HG03159 (cell line): ENCODE measurements at regions not wholly inside any gene's neighbourhood (a gene's known extent, or its start where the extent isn't known, plus 50 kb on each side); places are given as distances from the start of the nearest gene placed in this dataset.

Source experiments
- ATAC-seq: cut with Tn5 transposase; IDR thresholded peaks from one replicate; pipeline ENCODE4 v1.9.1; 2021; ENCODE audit warnings: mild to moderate bottlenecking, moderate library complexity; ENCODE audit not compliant: unreplicated experiment

DNA sequence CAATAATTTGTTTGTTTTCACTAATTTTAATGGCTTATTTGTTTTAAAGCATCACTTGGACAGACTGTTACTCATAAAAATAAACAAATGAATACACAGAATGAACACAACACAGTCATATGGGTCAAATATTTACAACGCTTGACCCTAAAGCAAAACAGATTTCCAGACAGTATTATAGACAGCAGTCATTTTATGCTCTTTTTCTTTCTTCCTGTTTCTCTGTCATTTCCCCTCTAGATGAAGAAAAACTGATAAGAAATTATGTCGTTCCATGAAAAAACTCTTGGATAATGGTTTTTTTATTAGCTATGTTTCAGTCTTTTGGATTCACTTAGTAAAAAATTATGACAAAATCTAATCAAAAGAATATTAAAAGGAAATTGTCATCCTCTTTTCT is 297.3 kb upstream of the NEGR1 start:
- ATAC-seq = no peak

DNA sequence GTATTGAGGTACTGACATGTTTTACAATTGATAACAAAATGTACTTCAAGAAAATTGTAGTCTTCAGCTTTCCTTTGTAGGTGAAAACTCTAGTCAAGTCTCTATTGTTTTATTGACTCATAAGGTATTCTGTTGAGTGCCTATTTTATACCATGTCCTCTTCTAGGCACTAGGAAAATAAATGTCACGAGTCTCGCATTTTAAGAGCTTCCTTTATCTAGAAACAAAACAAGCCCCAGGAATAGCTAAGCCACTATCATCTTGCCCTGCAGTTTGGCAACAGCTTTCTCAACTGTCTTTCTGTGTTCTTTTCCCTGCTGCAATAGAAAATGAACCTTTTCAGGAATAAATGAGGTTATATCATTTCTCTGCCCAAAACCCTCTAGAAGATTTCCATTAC is 288.5 kb upstream of the NEGR1 start:
- ATAC-seq = no peak

DNA sequence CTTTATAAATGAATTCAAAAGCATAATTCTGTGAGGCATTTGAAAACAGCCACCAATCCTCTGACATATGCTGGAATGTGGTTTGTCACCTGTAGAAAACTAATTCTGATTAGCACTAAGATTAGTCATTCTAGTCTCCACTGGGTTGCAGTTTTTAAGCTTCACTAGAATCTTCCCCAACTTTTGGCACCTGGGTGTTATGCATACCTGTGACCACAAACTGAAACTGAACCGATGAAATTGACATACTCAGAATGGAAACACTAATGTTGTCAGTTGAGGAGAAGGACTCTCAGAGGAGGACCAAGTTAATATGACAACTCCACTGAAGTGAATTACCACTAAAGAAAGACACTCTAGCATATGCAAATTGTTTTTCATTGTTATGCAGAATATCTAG is 285.8 kb upstream of the NEGR1 start:
- ATAC-seq = peak; percentile 90

- no peak for ATAC-seq
These were observed 285.2 kb upstream of the NEGR1 start for GRCh38 chr1:72567521-72567920.

GRCh38 chr1:72564749-72565148 is 282.4 kb upstream of the NEGR1 start:
- no peak for ATAC-seq

- ATAC-seq = no peak
These were observed 275.2 kb upstream of the NEGR1 start for GRCh38 chr1:72557446-72558049.

GRCh38 chr1:72547412-72547811 is 265.1 kb upstream of the NEGR1 start:
- no peak for ATAC-seq

DNA sequence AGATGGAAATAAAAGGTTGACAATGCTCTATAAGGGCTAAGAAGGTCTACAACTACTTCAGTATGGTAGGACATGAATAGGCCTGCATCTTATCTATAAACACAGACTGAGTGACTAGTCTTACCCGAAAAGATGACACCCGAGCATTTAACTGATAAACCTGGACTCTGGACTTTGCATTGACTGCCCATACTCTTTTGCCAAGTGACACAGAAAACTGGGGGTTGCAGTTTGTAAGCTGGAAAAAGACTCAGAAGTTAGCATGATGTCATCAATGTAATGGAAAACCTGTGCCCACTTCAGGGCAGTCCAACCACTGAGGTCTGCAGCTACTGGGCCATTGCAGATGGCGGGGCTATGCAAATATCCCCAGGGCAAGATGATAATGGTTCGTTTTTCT is 258.3 kb upstream of the NEGR1 start:
- no peak for ATAC-seq

DNA sequence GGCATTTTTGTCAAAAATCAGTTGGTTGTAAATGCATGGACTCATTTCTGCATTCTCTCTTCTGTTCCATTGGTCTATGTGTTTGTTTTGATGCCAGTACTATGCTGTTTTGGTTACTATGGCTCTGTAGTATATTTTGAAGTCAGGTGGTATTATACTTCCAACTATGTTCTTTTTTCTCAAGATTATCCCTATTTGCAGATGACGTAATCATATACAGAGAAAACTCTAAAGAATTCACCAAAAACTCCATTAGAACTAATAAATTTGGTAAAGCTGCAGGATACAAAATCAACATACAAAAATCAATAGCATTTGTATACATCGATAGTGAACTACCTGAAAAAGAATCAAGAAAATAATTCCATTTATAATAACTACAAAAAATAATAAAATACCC is 253.1 kb upstream of the NEGR1 start:
- no peak for ATAC-seq

DNA sequence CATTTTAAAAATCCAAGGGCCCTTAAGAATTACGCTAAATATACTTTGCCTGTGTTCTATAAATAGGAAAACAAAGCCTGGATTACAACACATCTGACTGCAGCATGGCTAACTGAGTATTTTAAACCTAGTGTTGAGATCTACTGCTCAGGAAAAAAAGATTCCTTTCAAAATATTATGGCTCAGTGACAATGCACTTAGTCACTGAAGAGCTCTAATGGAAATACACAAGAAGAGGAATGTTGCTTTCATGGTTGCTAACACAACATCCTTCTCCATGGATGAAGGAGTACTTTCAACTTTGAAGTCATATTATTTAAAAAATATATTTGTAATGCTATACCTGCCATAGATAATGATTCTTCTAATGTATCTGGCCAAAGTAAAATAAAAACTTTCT is 248.3 kb upstream of the NEGR1 start:
- ATAC-seq = no peak

DNA sequence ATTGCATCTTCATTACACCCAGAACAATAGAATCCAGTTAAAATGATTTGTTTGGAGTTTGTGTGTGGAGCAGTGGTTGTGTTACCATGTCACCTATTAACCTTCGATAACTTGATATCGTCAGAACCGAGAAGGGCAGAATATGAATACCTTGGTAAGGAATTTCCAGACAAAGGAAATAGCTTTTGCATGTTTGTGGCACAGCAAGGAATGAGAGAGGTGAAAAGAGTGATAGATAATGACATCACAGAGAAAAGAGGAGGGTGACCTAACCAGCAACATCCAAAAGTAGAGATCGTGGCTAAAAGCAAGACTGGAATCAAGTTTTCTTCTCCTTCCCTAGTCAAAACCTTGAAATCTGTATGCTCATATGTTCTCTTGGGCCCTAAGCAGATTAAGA is 244.6 kb upstream of the NEGR1 start:
- ATAC-seq = no peak

GRCh38 chr1:72524021-72524420 is 241.7 kb upstream of the NEGR1 start:
- no peak for ATAC-seq

GRCh38 chr1:72521659-72522058 is 239.3 kb upstream of the NEGR1 start:
- ATAC-seq = no peak

- ATAC-seq = no peak
These were observed 234.5 kb upstream of the NEGR1 start for GRCh38 chr1:72516826-72517225.

GRCh38 chr1:72516264-72516663 is 233.9 kb upstream of the NEGR1 start:
- no peak for ATAC-seq

GRCh38 chr1:72498371-72498770 is 216.0 kb upstream of the NEGR1 start:
- ATAC-seq = no peak

- no peak for ATAC-seq
These were observed 207.5 kb upstream of the NEGR1 start for GRCh38 chr1:72489801-72490200.

GRCh38 chr1:72485801-72486200 is 203.5 kb upstream of the NEGR1 start:
- no peak for ATAC-seq

- ATAC-seq = no peak
These were observed 201.6 kb upstream of the NEGR1 start for GRCh38 chr1:72483846-72484357.

DNA sequence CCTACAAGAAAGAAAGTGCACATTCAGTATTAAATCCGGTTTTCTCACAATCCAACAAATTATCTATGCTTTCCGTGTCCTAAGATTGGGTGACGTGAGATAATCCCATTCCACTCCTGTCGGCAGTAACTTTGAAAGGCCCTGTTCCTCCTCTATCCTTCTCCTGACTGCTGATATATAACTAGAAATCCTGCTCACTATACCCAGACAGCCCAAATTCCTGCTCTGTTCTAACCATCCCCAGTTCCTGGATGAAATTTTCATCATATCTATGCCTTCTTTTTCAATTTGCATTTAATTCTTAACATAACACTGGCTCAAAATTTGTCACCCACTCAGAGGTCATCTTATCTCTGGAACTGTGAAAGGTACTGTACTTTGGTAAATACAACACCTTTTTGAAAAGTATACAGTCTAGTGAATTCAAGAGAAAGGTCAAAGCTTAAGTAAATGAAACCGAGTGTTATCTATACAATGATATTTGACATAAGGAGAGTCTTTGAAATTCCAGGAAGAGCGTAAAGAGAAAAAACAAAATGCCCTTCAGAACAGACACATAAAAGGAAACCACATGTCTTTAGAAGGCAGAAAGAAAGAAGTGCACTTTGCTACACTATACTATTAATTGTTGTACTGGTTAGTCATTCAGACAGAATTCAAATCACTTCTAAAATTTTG is 200.5 kb upstream of the NEGR1 start:
- ATAC-seq = no peak

- no peak for ATAC-seq
These were observed 199.2 kb upstream of the NEGR1 start for GRCh38 chr1:72481420-72481970.

GRCh38 chr1:72466376-72466775 is 184.0 kb upstream of the NEGR1 start:
- no peak for ATAC-seq
